ENCODE measurements at regions not wholly inside any gene's neighbourhood (a gene's known extent, or its start where the extent isn't known, plus 50 kb on each side); places are given as distances from the start of the nearest gene placed in this dataset.

- no peak overlapping the region for H3K4me3 ChIP-seq (ENCODE audit: low read depth, low read length)
- TF ChIP-seq, protein P1, sequence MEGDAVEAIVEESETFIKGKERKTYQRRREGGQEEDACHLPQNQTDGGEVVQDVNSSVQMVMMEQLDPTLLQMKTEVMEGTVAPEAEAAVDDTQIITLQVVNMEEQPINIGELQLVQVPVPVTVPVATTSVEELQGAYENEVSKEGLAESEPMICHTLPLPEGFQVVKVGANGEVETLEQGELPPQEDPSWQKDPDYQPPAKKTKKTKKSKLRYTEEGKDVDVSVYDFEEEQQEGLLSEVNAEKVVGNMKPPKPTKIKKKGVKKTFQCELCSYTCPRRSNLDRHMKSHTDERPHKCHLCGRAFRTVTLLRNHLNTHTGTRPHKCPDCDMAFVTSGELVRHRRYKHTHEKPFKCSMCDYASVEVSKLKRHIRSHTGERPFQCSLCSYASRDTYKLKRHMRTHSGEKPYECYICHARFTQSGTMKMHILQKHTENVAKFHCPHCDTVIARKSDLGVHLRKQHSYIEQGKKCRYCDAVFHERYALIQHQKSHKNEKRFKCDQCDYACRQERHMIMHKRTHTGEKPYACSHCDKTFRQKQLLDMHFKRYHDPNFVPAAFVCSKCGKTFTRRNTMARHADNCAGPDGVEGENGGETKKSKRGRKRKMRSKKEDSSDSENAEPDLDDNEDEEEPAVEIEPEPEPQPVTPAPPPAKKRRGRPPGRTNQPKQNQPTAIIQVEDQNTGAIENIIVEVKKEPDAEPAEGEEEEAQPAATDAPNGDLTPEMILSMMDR (conservative IDR thresholded peaks at IDR 0.05; ENCODE audit: low read depth, low read length) = no peak
- DNase-seq (ENCODE audit: low read depth) = no peak
These were observed 145.0 kb upstream of the FTMT start for GRCh38 chr5:121706686-121707085.

DNA sequence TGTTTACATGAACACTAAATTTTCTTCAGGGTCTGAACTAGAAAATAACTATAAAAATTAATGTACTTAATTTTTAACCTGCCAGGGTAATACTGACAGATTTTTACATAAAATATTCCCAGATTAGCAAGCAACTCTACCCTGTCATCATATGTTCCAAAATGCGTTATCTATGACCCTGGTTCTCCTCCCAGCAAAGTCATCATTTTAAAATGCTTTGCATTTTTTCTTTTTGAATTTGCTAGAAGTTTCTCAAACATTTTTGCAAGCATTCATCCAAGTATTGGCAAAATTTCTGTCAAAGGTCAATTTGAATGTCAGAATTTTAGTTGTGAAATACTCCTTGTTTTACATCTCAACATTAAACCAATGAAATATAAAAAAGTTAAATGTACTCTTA is 144.5 kb upstream of the FTMT start:
- H3K4me3 ChIP-seq (ENCODE audit: low read depth, low read length) = no peak overlapping the region
- TF ChIP-seq, protein P1 (conservative IDR thresholded peaks at IDR 0.05; ENCODE audit: low read depth, low read length) = no peak
- no peak for DNase-seq (ENCODE audit: low read depth)

GRCh38 chr5:121711416-121711815 is 140.3 kb upstream of the FTMT start:
- no peak for DNase-seq (ENCODE audit: low read depth)
- TF ChIP-seq, protein P1 (conservative IDR thresholded peaks at IDR 0.05; ENCODE audit: low read depth, low read length) = no peak
- no peak overlapping the region for H3K4me3 ChIP-seq (ENCODE audit: low read depth, low read length)

GRCh38 chr5:121719255-121719654 is 132.4 kb upstream of the FTMT start:
- DNase-seq (ENCODE audit: low read depth) = no peak
- no peak overlapping the region for H3K4me3 ChIP-seq (ENCODE audit: low read depth, low read length)
- TF ChIP-seq, protein P1 (conservative IDR thresholded peaks at IDR 0.05; ENCODE audit: low read depth, low read length) = no peak

DNA sequence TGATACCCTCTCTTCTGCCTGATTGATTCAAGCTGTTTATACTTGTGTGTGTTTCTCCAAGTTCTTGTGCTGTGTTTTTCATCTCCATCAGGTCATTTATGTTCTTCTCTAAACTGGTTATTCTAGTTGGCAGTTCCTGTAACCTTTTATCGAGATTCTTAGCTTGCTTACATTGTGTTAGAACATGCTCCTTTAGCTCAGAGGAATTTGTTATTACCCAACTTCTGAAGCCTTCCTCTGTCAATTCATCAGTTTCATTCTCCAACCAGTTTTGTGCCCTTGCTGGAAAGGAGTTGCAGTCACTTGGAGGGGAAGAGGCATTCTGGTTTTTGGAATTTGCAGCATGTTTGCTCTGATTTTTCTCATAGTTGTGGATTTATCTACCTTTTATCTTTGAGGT is 126.2 kb upstream of the FTMT start:
- DNase-seq (ENCODE audit: low read depth) = no peak
- no peak overlapping the region for H3K4me3 ChIP-seq (ENCODE audit: low read depth, low read length)
- TF ChIP-seq, protein P1 (conservative IDR thresholded peaks at IDR 0.05; ENCODE audit: low read depth, low read length) = no peak

DNA sequence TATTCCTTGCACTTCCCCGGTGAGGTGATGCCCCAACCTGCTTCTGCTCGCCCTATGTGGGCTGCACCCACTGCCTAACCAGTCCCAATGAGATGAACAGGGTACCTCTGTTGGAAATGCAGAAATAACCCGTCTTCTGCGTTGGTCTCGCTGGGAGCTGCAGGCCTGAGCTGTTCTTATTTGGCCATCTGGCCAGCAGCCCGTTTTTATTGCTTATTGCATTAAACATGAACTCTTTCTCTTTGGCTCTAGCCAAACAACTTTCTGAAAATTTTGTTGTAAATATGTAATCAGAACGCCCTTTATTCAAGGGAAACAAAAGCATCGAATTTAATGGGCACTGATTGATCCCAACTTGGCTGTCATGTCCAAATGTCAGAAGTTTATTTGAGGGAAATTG is 124.7 kb upstream of the FTMT start:
- DNase-seq (ENCODE audit: low read depth) = no peak
- TF ChIP-seq, protein P1 (conservative IDR thresholded peaks at IDR 0.05; ENCODE audit: low read depth, low read length) = no peak
- H3K4me3 ChIP-seq (ENCODE audit: low read depth, low read length) = no peak overlapping the region

GRCh38 chr5:121731377-121731776 is 120.3 kb upstream of the FTMT start:
- TF ChIP-seq, protein P1 (conservative IDR thresholded peaks at IDR 0.05; ENCODE audit: low read depth, low read length) = no peak
- DNase-seq (ENCODE audit: low read depth) = no peak
- no peak overlapping the region for H3K4me3 ChIP-seq (ENCODE audit: low read depth, low read length)
